ENCODE measurements at regions not wholly inside any gene's neighbourhood (a gene's known extent, or its start where the extent isn't known, plus 50 kb on each side); places are given as distances from the start of the nearest gene placed in this dataset.

- Histone ChIP-seq H3K4me2 (ENCODE audit: insufficient read depth in 1 of 2, low read depth in 2 of 2, low read length in 2 of 2) (no peak overlapping the region), H3K56ac (replicated peaks; ENCODE audit: insufficient read length, low read depth, low read length) (no peak overlapping the region), H3K79me2 (ENCODE audit: control insufficient read depth in 1 of 2, insufficient read depth in 2 of 2, low read length in 2 of 2) (peaks cover 0 to 3% of the 10 kb centered on the region in 2 experiments; a peak in 1 of 4 replicates), H3K4me1 (replicated peaks in 1 of 4; ENCODE audit: control insufficient read depth in 3 of 4, insufficient read depth in 4 of 4, low read length in 3 of 4) (peaks cover 0 to 5% (median 1%) of the 10 kb centered on the region in 4 experiments; a peak in 2 of 7 replicates), H3K23me2 (ENCODE audit: low read depth, low read length) (no peaks in the 10 kb centered on the region; the same call in 1 of the 2 replicates), H2BK15ac (ENCODE audit: low read length) (no peak overlapping the region), H3K18ac (ENCODE audit: extremely low read depth, low read length) (no peak overlapping the region), H2BK12ac (ENCODE audit: low read depth, low read length) (no peak overlapping the region), H3K9ac (replicated peaks in 1 of 4; ENCODE audit: extremely low read depth in 1 of 4, low read depth in 3 of 4, low read length in 3 of 4) (no peak overlapping the region), H3K27me3 (replicated peaks in 1 of 4; ENCODE audit: control insufficient read depth in 3 of 4, extremely low read depth in 1 of 4, insufficient read depth in 3 of 4, low read length in 3 of 4) (no peaks in the 10 kb centered on the region), H2BK20ac (ENCODE audit: low read length) (no peak overlapping the region), H4K91ac (replicated peaks; ENCODE audit: insufficient read length, low read length) (no peak overlapping the region), H2BK120ac (replicated peaks; ENCODE audit: low read depth, low read length) (no peak overlapping the region), H3K36me3 (ENCODE audit: control insufficient read depth in 2 of 4, insufficient read depth in 4 of 4, low read length in 3 of 4) (no peaks in the 10 kb centered on the region), H3K4me3 (ENCODE audit: extremely low read depth in 1 of 4, insufficient read depth in 2 of 4, low read depth in 3 of 4, low read length in 4 of 4) (no peak overlapping the region), H3K4ac (replicated peaks; ENCODE audit: insufficient read length, low read depth, low read length) (no peak overlapping the region), H3K79me1 (ENCODE audit: low read depth, low read length) (no peaks in the 10 kb centered on the region), H2AK5ac (ENCODE audit: low read depth, low read length) (no peak overlapping the region), H4K8ac (ENCODE audit: extremely low read depth, insufficient read depth, low read length) (no peak overlapping the region), H3K9me3 (ENCODE audit: insufficient read depth in 2 of 2, low read depth in 1 of 2, low read length in 1 of 2) (no peaks in the 10 kb centered on the region), H3K27ac (ENCODE audit: low read depth, low read length) (no peak overlapping the region), H3K23ac (ENCODE audit: insufficient read length) (no peak overlapping the region), H3K14ac (ENCODE audit: insufficient read length) (no peak overlapping the region), H2BK5ac (ENCODE audit: low read depth, low read length) (no peak overlapping the region), H2AFZ (ENCODE audit: low read length) (no peak overlapping the region), H4K20me1 (replicated peaks in 1 of 2; ENCODE audit: control insufficient read depth in 1 of 2, insufficient read depth in 2 of 2, low read length in 2 of 2) (no peaks in the 10 kb centered on the region), H4K5ac (ENCODE audit: insufficient read length, low read depth, low read length) (no peak overlapping the region)
- POLR2A ChIA-PET (ENCODE audit: partially characterized antibody) = interaction anchor here (0.6 to 1.2 kb wide), 3 partner anchors 9 to 19 kb away, joined by 3 read pairs; no protein-coding TSS in a partner anchor
- DNase-seq (ENCODE audit: low read depth in 1 of 2, low spot score in 2 of 2) = no peak
- no peak for FAIRE-seq
- CTCF ChIA-PET (ENCODE audit: partially characterized antibody) = interaction anchor here (0.6 to 1.5 kb wide), 5 partner anchors 12 to 181 kb away, joined by 3 to 7 read pairs (median 3); no protein-coding TSS in a partner anchor
- 87% methylated on average over 2 of the region's 2 CpGs; no CpG with 5 or more reads in 1 of the 2 experiments for WGBS, 2 experiments (ENCODE audit: extremely low coverage in 1 of 2, insufficient coverage in 1 of 2, insufficient read length in 1 of 2, insufficient replicate concordance in 2 of 2, low coverage in 1 of 2, low lambda C conversion rate in 2 of 2, missing lambda C conversion rate in 1 of 2)
- TF ChIP-seq ATF3 (IDR thresholded peaks at IDR 0.05; ENCODE audit: insufficient read depth, low read depth, low read length) = no peak
- no peak for TF ChIP-seq HDAC6 (IDR thresholded peaks at IDR 0.05; ENCODE audit: low read depth, low read length)
- TF ChIP-seq MAFK (IDR thresholded peaks at IDR 0.05; ENCODE audit: low read depth, low read length) = no peak
- TF ChIP-seq SP1 (IDR thresholded peaks at IDR 0.05; ENCODE audit: low read depth, low read length) = no peak
- no peak for TF ChIP-seq KDM4A (IDR thresholded peaks at IDR 0.05; ENCODE audit: low read depth, low read length, severe bottlenecking)
- no peak for TF ChIP-seq BACH1 (IDR thresholded peaks at IDR 0.05; ENCODE audit: low read length)
- no peak for TF ChIP-seq NRF1 (IDR thresholded peaks at IDR 0.05; ENCODE audit: low read depth, low read length)
- TF ChIP-seq RAD21 (IDR thresholded peaks at IDR 0.05 in 1 of 2, conservative IDR thresholded peaks at IDR 0.05 in 1 of 2; ENCODE audit: low read depth in 2 of 2, low read length in 2 of 2) = no peak
- TF ChIP-seq USF2 (IDR thresholded peaks at IDR 0.05; ENCODE audit: low read length) = no peak
- no peak for TF ChIP-seq ZNF274 (IDR thresholded peaks at IDR 0.05; ENCODE audit: borderline replicate concordance, extremely low read depth, low read length)
- no peak for TF ChIP-seq GTF2F1 (IDR thresholded peaks at IDR 0.05; ENCODE audit: borderline replicate concordance, low read depth, low read length)
- no peak for TF ChIP-seq TEAD4 (IDR thresholded peaks at IDR 0.05; ENCODE audit: low read depth, low read length)
- TF ChIP-seq SUZ12 (IDR thresholded peaks at IDR 0.05; ENCODE audit: low read length) = no peak
These were observed 55.5 kb upstream of the TIAM1 start for GRCh38 chr21:31399591-31399990.
